OCI-LY3 (cell line): ENCODE measurements at regions not wholly inside any gene's neighbourhood (a gene's known extent, or its start where the extent isn't known, plus 50 kb on each side); places are given as distances from the start of the nearest gene placed in this dataset.

ENCODE experiments used
- H2AFZ ChIP-seq: fragments of 200-600, 300-600 bp; shearing (Covaris generic); 2 replicates; pipeline ENCODE4 v1.6.0; 2014; ENCODE audit warnings: antibody characterized with exemption, low read depth, low read length
- H3K27ac ChIP-seq: fragments of 200-600, 300-600 bp; sonication (generic); 2 replicates; pipeline ENCODE4 v1.5.1; 2014; ENCODE audit warnings: mild to moderate bottlenecking, low read length, moderate library complexity, mixed read lengths
- H3K27me3 ChIP-seq: fragments of 200-600, 300-600 bp; sonication (generic); 2 replicates; pipeline ENCODE4 v1.6.1; 2014; ENCODE audit warnings: low read depth, low read length, mixed read lengths
- H3K36me3 ChIP-seq: fragments of 200-600, 300-600 bp; sonication (generic); replicated peaks from 2 replicates; pipeline ENCODE3; 2014; ENCODE audit warnings: low read depth, low read length, mixed read lengths
- H3K4me1 ChIP-seq: fragments of 300-600, 200-600 bp; sonication (generic); 2 replicates; pipeline ENCODE4 v1.6.1; 2014; ENCODE audit warnings: low read length, mixed read lengths
- H3K4me2 ChIP-seq: fragments of 200-600, 300-600 bp; sonication (generic); 2 replicates; pipeline ENCODE4 v1.6.1; 2014; ENCODE audit warnings: low read length, mixed read lengths
- H3K4me3 ChIP-seq: fragments of 300-600, 200-600 bp; sonication (generic); 2 replicates; pipeline ENCODE4 v1.5.1; 2014; ENCODE audit warnings: antibody characterized with exemption, mild to moderate bottlenecking, low read length, moderate library complexity
- H3K79me2 ChIP-seq: fragments of 300-600, 200-600 bp; shearing (Covaris generic); 2 replicates; pipeline ENCODE4 v1.6.1; 2014; ENCODE audit warnings: mild to moderate bottlenecking, low read length, mixed read lengths
- H3K9ac ChIP-seq: fragments of 300-600, 200-600 bp; shearing (Covaris generic); 2 replicates; pipeline ENCODE4 v1.6.0; 2014; ENCODE audit warnings: mild to moderate bottlenecking, low read length, moderate library complexity
- H3K9me3 ChIP-seq: fragments of 200-600, 300-600 bp; shearing (Covaris generic); 2 replicates; pipeline ENCODE4 v1.6.1; 2014; ENCODE audit warnings: low read length, mixed read lengths; ENCODE audit not compliant: insufficient read depth
- H4K20me1 ChIP-seq: fragments of 200-600, 300-600 bp; sonication (generic); 2 replicates; pipeline ENCODE4 v1.6.1; 2016; ENCODE audit warnings: low read length, mixed read lengths; ENCODE audit not compliant: insufficient read depth
- EZH2phosphoT487 ChIP-seq: fragments of 200-600 bp; shearing (Covaris generic); IDR thresholded peaks from 2 replicates; pipeline ENCODE4 v1.6.1; 2018; ENCODE audit warnings: antibody characterized with exemption, mixed run types, low read depth
- TF ChIP-seq, protein P1 (sequence below): fragments of 200-600, 300-600 bp; sonication (generic); IDR thresholded peaks from 2 replicates; pipeline ENCODE4 v1.5.1; 2014; ENCODE audit warnings: antibody characterized with exemption, low read length, low read depth

DNA sequence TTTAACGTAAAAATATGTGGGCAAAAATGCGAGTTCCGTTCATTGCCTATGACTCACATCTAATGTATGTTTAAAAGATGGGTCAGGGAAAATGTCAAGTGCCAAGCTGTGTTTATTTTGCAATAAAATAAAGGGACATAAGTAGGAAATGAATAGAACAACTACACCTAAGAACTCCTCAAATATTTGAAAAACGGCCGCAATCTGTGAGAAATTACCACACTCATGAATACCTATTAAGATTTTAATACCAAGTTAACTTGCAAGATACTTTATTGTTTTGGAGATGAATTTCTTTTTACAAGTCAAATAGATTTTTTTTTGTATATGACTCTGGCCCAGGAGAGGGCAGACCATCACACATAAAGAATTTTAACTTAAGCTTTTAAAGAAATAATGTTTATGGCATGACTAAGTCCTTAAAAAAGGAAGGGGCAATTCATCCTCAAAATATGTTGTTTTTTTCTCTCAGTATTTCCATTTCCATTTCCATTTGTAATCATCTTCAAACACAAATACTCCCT, 152.7 kb downstream of the SUCNR1 start:
- Histone ChIP-seq H3K4me1 (peaks cover 5% of the 10 kb centered on the region), H3K9me3 (no peaks in the 10 kb centered on the region), H3K36me3 (no peaks in the 10 kb centered on the region), H3K27me3 (no peaks in the 10 kb centered on the region), H3K27ac (no peak overlapping the region), H4K20me1 (no peaks in the 10 kb centered on the region), H3K79me2 (no peaks in the 10 kb centered on the region), H2AFZ (no peak overlapping the region), H3K4me2 (no peak overlapping the region), H3K9ac (no peak overlapping the region), H3K4me3 (no peak overlapping the region)
- TF ChIP-seq EZH2phosphoT487 = no peak
- TF ChIP-seq, protein P1, sequence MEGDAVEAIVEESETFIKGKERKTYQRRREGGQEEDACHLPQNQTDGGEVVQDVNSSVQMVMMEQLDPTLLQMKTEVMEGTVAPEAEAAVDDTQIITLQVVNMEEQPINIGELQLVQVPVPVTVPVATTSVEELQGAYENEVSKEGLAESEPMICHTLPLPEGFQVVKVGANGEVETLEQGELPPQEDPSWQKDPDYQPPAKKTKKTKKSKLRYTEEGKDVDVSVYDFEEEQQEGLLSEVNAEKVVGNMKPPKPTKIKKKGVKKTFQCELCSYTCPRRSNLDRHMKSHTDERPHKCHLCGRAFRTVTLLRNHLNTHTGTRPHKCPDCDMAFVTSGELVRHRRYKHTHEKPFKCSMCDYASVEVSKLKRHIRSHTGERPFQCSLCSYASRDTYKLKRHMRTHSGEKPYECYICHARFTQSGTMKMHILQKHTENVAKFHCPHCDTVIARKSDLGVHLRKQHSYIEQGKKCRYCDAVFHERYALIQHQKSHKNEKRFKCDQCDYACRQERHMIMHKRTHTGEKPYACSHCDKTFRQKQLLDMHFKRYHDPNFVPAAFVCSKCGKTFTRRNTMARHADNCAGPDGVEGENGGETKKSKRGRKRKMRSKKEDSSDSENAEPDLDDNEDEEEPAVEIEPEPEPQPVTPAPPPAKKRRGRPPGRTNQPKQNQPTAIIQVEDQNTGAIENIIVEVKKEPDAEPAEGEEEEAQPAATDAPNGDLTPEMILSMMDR = peak; percentile 45

DNA sequence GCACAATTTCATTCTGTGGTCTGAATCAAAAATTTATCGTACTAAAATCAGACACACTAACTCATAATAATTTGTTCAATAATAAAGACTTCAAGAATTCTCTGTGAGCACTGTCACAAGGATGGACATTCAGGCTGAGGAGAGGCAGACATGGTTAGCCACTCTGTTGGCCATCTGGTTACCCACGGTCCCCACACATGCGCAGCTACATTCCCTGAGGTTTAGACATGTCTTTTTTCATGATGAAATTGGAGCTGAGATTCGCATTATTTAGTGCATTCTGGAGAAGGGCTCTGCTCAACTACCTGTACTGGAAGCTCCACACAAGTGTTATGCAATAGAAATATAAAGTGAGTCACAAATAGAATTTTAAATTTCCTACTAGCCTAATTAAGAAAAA, 156.9 kb downstream of the SUCNR1 start:
- H3K4me3 ChIP-seq = no peak overlapping the region
- H3K79me2 ChIP-seq = no peaks in the 10 kb centered on the region
- TF ChIP-seq EZH2phosphoT487 = no peak
- TF ChIP-seq, protein P1 = no peak
- no peak overlapping the region for H3K4me2 ChIP-seq
- no peaks in the 10 kb centered on the region for H4K20me1 ChIP-seq
- peaks cover 8% of the 10 kb centered on the region; the same call in 1 of the 2 replicates for H3K9me3 ChIP-seq
- peaks cover 5% of the 10 kb centered on the region for H3K4me1 ChIP-seq
- no peak overlapping the region for H3K27ac ChIP-seq
- H3K27me3 ChIP-seq = no peaks in the 10 kb centered on the region
- H3K9ac ChIP-seq = no peak overlapping the region
- no peak overlapping the region for H2AFZ ChIP-seq
- no peaks in the 10 kb centered on the region for H3K36me3 ChIP-seq

DNA sequence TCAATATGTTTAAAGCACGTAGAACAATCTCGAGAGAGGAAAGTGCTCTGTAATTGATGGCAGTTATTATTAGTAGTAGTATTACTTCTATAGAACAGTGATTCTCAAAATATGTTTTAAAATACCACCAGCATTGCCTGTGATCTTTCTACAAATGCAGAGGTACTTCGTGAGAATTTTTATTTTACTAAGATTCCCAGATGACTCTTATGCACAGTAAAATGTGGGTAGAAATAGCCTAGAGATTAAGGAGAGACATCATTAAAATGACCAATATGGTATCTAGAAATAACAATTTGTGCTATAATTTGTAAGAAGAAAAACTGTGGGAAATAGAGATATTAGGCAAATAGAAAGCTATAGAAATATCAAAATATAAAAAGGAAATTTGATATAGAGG, 157.9 kb downstream of the SUCNR1 start:
- TF ChIP-seq EZH2phosphoT487 = no peak
- TF ChIP-seq, protein P1 = no peak
- H3K4me2 ChIP-seq = no peak overlapping the region
- H3K79me2 ChIP-seq = no peaks in the 10 kb centered on the region
- H3K27ac ChIP-seq = no peak overlapping the region
- H2AFZ ChIP-seq = no peak overlapping the region
- peaks cover 2% of the 10 kb centered on the region for H3K4me1 ChIP-seq
- H3K4me3 ChIP-seq = no peak overlapping the region
- no peaks in the 10 kb centered on the region for H4K20me1 ChIP-seq
- peaks cover 17% of the 10 kb centered on the region; the same call in 1 of the 2 replicates for H3K9me3 ChIP-seq
- H3K27me3 ChIP-seq = no peaks in the 10 kb centered on the region
- no peaks in the 10 kb centered on the region for H3K36me3 ChIP-seq
- no peak overlapping the region for H3K9ac ChIP-seq

DNA sequence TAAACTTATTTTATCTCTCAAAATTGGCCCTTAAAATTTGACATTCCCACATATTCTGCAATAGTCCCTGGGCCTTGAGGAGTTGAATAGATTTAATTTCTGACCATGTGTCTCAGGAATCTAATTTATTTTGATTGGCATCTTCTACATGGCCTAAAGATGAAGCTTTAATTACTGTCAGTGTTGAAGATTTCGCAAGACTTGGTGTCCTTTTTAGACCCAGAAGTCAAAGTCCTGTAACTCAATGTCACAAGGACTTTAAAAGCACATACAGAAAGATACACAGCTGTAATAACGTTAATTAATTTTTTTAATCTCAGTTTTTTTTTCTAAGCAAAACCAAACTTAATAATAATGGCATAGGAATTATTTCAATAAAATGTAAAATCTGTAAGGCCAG, 163.9 kb downstream of the SUCNR1 start:
- H3K27ac ChIP-seq = no peak overlapping the region
- no peaks in the 10 kb centered on the region for H3K79me2 ChIP-seq
- H3K36me3 ChIP-seq = peaks cover 13% of the 10 kb centered on the region
- no peak overlapping the region for H2AFZ ChIP-seq
- H3K4me2 ChIP-seq = no peak overlapping the region
- H3K27me3 ChIP-seq = no peaks in the 10 kb centered on the region
- peaks cover 19% of the 10 kb centered on the region for H3K4me1 ChIP-seq
- H3K4me3 ChIP-seq = no peak overlapping the region
- no peaks in the 10 kb centered on the region for H4K20me1 ChIP-seq
- H3K9me3 ChIP-seq = peaks cover 40% of the 10 kb centered on the region; the same call in 1 of the 2 replicates
- no peak overlapping the region for H3K9ac ChIP-seq
- TF ChIP-seq, protein P1 = no peak
- TF ChIP-seq EZH2phosphoT487 = no peak
